Cerebellar cortex (tissue), 1 donor: ENCODE measurements at regions not wholly inside any gene's neighbourhood (a gene's known extent, or its start where the extent isn't known, plus 50 kb on each side); places are given as distances from the start of the nearest gene placed in this dataset.
"Not testable (repeated sequence)": the region's sequence is repeated elsewhere in the genome, so short reads cannot be mapped to it uniquely, and the experiment has no call there.

Source experiments
- DNase-seq: peaks from one replicate; pipeline ENCODE4 v3.0.0-alpha.2; 2015; ENCODE audit warnings: low spot score

DNA sequence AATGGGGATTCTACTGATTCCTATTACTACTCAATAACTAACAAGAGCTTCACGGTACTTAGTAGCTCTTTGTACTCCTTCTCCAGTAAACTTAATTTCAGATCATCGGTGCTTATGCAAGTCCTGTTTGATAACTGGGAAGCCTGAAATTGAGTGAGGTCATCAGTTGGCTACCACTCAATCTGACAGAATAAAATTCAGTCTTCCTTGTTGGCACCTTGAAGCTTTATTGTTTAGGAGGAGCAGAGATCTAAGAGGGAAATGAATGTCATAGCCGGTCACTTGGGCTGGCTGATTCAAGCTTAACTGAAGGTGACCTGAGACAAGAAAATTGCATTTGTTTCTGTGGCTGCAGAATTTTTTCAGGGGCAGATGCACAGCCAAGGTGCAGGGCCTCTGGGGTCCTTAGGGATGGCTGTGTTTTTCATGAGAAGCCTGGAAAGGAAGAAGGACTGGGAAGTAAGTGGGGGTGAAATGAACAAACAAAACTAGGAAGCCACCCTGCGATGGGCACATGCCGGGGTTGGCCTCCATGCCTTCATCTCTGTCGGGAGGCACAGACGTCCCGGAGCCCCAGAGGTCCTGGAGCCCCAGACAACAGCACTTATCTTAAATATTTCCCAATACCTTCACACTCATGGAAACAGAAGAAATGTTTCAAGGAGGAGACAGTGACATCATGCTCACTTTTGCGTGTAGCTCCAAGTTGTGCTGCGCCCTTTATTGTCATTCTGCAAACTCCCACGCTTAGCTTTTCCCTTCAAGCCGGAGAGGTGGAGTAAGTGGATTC lies 85.0 kb upstream of the KIF5B start:
- DNase-seq, result no peak

DNA sequence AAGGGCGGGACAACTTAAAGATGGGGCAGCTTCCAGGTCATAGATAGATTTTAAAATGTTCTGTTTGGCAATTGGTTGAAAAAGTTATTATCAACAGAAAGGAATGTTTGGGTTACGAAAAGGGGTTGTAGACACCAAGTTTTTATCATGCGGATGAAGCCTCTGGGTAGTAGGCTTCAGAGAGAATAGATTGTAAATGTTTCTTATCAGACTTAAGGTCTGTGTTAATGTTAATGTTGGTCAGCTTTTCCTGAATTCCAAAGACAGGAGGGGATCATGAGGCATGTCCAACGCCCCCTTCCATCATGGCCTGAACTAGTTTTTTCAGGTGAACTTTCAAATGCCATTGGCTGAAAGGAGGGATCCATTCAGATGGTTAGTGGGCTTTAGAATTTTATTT lies 84.2 kb upstream of the KIF5B start:
- no peak for DNase-seq

DNA sequence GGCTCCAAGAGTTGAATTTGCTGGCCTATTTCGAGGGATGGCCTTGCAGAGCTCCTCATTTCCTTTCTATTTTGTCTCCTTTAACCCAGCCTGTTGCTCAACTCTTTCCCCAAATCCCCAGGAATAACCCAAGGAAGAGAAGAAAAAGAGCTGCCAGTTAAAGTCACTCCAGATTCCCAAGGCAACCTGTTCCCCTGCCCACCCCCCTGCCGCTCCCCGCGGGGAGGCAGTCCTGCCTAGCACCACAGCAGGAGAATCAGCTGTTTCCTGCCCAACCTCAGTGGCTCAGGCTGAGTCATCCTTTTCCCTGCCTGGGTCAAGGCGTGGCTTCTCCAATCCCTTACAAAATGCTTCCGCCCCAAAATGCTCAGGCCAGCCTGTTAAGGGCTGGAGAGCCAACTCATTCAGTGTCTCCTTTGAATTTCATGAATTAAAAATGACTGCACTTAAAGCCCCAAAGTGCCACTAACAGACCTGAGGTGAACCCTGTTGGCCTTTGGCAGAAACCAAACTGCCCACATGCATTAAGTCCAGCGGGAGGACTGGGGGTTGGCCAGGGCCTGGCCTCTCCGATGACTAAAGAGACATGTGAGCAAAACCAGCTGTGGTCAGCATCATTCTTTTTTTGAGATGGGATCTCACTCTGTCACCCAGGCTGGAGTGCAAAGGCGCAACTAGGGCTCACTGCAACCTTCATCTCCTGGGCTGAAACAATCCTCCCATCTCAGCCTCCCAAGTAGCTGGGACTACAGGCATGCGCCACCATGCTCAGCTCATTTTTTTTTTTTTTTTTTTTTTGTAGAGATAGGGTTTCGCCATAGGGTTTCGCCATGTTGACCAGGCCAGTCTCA lies 83.2 kb upstream of the KIF5B start:
- DNase-seq, result no peak

DNA sequence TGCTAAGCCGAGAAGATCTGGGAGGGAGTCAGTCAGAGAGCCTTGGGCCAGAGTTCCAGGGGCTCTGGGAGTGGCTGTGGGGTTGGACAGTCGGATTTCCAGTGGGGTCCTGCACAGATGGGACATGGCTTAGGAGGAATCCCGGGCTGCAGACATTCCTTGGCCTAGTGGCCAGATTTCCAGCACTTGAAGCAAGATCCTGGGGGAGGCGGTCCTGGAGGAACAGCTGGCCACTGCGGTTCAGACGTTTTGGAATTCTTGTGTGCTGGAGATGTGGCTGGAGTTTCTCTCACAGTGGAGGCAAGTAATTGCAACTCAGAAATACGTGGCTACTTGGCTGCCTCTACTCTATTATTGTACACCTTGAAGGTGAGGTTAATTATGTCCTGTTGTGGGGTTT lies 80.7 kb upstream of the KIF5B start:
- DNase-seq, result not testable (repeated sequence)

DNA sequence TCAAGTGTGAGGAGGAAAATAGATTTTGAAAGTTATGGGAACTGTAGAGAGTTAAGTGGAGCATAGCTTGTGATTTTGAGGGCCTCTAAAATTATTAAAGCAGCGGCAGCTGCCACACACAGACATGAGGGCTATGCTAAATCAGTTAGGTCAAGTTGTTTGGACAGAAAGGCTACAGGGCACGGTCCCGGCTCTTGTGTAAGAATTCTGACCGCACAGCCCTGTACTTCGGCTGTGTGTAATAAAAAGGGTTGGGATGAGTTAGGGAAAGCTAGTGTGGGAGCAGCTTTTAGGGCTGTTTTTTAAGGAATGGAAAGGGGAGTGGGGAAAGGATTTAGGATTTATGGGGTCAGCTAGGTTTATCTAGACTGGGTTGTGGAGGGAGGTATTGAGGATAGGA lies 79.6 kb upstream of the KIF5B start:
- DNase-seq, result not testable (repeated sequence)

DNA sequence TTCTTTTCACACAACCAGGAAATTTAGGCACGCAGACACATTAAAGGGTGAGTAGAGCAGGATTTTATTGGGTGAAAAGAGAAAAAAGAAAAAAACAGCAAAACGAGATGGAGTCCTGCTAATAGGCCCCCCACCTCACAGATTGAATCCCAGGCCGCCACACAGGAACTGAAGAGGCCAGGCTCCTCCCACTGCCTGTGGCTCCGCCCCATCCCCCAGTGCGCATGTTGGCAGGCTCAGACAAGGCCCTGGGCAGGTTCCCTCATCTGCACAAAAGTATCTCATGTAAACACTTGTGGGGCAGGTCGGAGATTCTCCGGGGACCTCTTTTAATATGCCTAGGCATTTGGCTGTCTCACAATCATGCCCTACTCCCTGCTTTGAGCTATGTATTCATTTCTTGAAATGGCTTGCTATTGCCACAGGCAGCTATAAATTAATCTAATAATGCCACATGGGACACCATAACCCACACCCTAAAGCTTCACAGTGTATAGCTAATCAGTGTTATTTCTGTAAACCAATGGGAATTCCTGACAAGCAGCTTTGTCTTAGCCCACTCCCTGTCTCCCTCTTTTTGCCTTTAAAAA lies 76.2 kb upstream of the KIF5B start:
- no peak for DNase-seq

DNA sequence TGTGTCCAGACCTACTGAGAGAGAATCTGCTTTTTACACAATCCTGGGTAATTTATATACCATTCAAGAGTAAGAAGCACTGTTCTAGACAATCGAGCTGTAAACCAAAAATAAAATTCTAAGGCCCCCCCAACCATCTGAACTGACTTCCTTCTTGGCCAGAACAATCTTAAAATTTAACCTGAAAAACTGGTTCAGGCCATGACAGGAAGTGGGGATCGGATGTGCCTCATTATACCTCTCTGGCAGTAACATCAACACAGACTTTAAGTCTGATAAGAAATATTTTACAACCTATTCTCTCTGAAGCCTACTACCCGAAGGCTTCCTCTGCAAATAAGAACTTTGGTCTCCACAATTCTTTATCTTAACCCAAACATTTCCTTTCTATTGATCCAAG lies 75.2 kb upstream of the KIF5B start:
- DNase-seq, result no peak

DNA sequence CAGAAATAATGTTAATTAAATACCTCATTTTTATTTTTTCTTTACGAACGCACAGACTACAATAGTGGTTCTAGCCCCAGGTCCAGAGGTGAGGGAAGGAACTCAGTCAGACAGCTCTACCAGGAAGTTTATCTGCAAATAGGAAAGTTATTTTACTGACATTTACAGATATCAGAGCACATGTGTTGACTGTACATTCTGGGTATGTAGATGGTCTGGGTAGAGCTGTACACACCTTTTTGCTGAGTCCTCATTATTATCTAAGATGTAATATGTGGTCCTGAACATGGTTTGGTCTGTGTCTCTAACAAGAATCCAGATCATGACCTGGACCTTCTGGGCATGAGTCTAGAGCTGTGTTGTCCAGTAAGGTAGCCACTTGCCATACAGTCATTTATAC lies 74.6 kb upstream of the KIF5B start:
- DNase-seq, result no peak

DNA sequence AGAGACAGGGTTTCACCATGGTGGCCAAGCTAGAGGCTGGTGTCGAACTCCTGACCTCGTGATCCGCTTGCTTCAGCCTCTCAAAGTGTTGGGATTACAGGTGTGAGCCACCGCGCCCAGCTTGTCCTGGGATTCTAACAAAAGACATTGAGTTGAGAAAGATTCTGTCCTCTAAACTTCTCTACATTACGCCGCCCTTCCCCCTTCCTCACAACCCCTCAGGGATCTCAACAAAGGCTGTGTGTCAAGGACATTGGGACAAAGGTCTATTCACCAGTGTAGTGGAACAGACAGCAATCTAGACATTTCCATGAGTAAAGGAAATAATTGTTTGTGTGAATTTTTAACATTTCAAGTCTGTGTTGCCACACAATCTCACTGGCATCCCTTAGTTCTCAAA lies 68.8 kb upstream of the KIF5B start:
- no peak for DNase-seq

DNA sequence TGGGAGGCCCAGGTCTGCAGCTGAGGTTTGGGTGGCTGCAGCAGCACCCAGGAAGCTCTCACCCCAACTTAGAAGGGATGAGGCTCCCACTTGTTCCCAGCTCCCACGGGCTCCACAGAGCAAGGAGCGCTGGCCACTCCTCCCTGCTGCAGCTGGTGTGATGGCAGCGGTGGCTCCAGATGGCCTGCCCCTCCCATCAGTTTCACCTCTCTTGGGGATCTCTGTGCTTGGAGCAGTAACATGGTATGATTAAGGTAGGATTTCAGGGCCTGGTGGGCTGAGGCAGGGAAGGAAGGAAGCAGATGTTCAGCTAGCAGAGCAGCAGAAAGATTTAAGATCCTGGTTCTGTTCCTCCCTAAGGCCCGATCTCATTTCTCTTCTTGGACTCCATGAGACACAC lies 66.8 kb upstream of the KIF5B start:
- no peak for DNase-seq

DNA sequence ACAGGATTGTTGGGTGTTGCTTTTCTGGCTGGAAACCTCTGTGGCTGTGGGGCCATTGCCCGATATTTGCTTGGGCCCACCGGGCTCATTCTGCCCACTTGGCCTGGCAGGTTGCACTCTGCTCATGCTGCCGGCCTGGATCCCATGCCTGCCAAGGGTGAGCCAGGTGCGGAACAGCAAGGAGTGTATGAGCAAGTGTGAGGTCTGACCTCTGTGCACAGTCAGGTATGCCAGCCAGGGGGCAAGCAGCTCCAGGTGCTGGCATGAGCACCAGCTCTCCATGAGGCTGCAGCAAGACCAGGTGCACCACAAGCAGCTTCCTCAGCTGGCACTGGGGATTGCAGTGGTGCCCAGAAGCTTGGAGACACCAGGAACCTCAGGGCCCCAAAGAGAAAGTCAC lies 65.4 kb upstream of the KIF5B start:
- no peak for DNase-seq

DNA sequence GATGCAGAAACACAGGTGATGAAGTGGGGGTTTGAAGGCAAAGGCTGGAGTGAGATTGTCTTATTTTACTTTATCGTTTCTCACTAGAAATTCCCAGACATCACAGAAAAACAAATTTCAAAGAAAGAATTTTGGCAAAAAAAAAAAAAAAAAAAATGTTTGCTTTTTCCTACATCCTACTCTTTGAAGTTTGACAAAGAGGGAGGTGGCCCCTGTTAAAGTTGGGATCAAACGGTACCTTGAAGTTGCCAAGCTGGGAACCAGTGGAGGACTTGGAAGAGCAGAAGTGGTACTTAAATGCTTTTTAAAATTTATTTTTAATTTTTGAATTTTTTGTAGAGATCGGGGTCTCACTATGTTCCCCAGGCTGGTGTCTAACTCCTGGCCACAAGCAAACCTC lies 63.9 kb upstream of the KIF5B start:
- DNase-seq, result no peak

DNA sequence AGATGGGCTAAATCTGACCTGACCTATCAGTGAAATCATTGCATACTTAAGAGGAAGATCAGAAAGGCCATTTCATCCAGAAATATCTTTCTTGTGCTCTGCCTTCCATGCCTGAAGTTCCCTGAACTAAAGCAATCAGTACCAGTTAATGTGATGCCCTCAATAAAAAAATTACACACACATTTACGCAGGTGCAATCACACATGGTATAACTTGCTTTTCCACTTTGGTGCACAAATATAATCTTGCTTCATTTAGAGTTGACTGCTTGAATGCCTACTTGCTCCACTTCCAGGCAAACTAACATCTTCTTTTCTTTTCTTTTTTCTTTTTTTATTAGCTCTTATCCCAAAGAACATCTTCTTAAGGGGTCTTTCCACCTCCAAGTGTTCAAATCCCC lies 58.3 kb upstream of the KIF5B start:
- DNase-seq, result no peak

DNA sequence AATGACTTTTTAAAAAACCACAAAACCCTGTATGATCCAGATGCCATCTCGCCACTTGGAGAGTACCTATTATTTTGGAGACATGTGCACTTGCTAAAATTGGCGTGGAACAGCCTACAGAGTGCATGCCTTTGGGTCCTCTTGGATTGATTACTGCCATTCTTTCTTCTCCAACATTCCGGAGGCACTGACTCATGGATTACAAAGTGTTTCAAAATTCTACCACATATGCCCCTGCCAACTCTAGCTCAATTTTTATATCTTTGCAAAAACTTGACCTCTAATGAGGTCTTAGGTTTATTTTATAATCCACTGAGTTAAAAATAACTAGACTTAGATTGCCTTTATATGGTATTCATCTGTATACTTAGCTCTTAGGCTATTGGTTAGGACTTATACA lies 55.8 kb upstream of the KIF5B start:
- no peak for DNase-seq

DNA sequence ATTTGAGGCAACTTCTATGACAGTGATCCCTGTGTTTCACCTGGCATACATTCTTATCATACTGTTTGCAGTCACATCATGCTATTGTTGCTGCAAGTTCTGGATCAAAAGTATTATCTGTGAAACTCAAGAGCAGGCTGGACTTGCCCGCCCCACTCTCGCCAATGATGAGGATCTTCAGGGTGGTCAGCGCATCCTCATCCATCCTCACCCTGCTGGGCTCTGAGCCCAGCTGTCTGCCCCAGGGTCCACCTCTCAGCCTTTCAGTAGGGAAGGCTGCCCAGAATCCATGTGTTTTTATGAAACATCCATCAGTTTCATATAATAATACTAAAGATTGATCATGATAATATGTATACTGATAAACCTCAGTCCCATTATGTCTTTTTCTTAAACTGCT lies 55.4 kb upstream of the KIF5B start:
- DNase-seq, result no peak

DNA sequence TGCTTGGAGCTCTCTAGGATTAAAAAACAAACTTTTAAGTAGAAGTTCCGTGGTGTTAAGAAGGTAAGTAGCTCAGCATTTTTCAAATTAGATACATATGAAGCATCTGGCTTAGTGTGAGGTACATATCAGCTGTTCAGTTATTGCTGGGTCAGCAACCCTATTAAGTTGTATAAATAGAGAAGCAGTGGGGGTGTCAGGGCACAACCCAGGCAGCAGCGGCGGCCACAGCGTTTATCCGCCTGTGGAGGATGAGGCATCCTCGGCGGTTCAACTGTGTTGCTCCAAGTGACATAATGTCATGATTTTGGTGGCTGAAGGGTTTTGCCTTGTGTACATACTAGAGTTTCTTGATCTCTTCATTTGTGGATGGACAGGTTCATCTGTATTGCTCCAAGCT lies 54.6 kb upstream of the KIF5B start:
- DNase-seq, result no peak

DNA sequence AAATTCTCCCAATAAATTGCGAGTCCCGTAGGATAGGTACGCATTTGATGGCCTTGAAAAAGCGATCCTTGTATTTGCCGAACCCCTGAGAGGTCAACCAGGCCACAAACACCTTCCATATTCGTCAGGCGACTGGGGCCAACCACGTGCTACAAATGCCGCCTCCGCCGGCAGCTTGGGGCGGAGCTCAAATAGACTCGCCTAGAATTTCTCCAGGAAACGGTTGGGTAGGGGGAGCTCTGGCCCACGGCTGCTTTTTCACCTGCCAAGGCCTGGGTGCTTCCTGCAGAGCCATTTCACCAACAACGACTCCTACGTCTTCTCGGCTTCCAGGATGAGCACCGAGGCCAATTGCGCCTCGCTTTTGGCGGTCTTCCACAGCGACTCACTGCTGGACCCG lies 53.4 kb upstream of the KIF5B start:
- DNase-seq, result no peak
